Fibroblast of lung (primary cell): ENCODE measurements at regions not wholly inside any gene's neighbourhood (a gene's known extent, or its start where the extent isn't known, plus 50 kb on each side); places are given as distances from the start of the nearest gene placed in this dataset.

Experiments used
- DNase-seq, 2 donors: peaks; one replicate each; pipeline versions ENCODE4 v3.0.0 to v3.0.0-alpha.2; 2010; ENCODE audit warnings: low read depth in 2 of 2
- H2AFZ ChIP-seq: 2 replicates; pipeline ENCODE4 v1.5.1; 2012; ENCODE audit warnings: low read length, control low read depth, inconsistent platforms
- H3K27ac ChIP-seq: 2 replicates; pipeline ENCODE4 v1.5.1; 2011; ENCODE audit warnings: low read length, control low read depth; ENCODE audit not compliant: insufficient read depth
- H3K27me3 ChIP-seq: 2 replicates; pipeline ENCODE4 v1.5.1; 2011; ENCODE audit warnings: mild to moderate bottlenecking, low read length; ENCODE audit not compliant: control insufficient read depth, insufficient read depth
- H3K36me3 ChIP-seq: 2 replicates; pipeline ENCODE4 v1.5.1; 2011; ENCODE audit warnings: low read length; ENCODE audit not compliant: control insufficient read depth, insufficient read depth
- H3K4me1 ChIP-seq: 2 replicates; pipeline ENCODE4 v1.5.1; 2011; ENCODE audit warnings: low read length; ENCODE audit not compliant: control insufficient read depth, insufficient read depth; ENCODE audit errors: extremely low read depth
- H3K4me2 ChIP-seq: 2 replicates; pipeline ENCODE4 v1.5.1; 2011; ENCODE audit warnings: low read length, control low read depth; ENCODE audit not compliant: insufficient read depth; ENCODE audit errors: extremely low read depth
- H3K4me3 ChIP-seq, 4 experiments: fragments of 200-600 bp in 1 of 4; sonication (generic) in 1 of 4; replicated peaks in 1 of 4; 2 replicates each; pipeline ENCODE4 v1.5.1; 2011 to 2016; ENCODE audit warnings: low read length in 4 of 4, low read depth in 3 of 4, mild to moderate bottlenecking in 3 of 4, control low read depth in 2 of 4, inconsistent platforms in 1 of 4, mixed read lengths in 1 of 4; ENCODE audit not compliant: insufficient read depth in 1 of 4; ENCODE audit errors: control extremely low read depth in 1 of 4
- H3K79me2 ChIP-seq: 2 replicates; pipeline ENCODE4 v1.5.1; 2012; ENCODE audit warnings: mild to moderate bottlenecking, low read length, inconsistent platforms; ENCODE audit not compliant: control insufficient read depth, insufficient read depth
- H3K9ac ChIP-seq: 2 replicates; pipeline ENCODE4 v1.5.1; 2011; ENCODE audit warnings: mild to moderate bottlenecking, low read length, control low read depth; ENCODE audit not compliant: insufficient read depth
- H3K9me3 ChIP-seq: 2 replicates; pipeline ENCODE4 v1.5.1; 2012; ENCODE audit warnings: low read depth, low read length; ENCODE audit not compliant: control insufficient read depth, insufficient read depth
- H4K20me1 ChIP-seq: 2 replicates; pipeline ENCODE4 v1.5.1; 2011; ENCODE audit warnings: low read length; ENCODE audit not compliant: control insufficient read depth, insufficient read depth; ENCODE audit errors: extremely low read depth
- CTCF ChIP-seq, 2 donors: IDR thresholded peaks in 1 of 2; conservative IDR thresholded peaks in 1 of 2; 1 replicate in 1 of 2; 2 replicates in 1 of 2; pipeline ENCODE4 v1.5.1; 2011 to 2012; ENCODE audit warnings: low read length in 2 of 2, control low read depth in 1 of 2, inconsistent platforms in 1 of 2, low read depth in 1 of 2, mild to moderate bottlenecking in 1 of 2
- EZH2 ChIP-seq: IDR thresholded peaks from 2 replicates; pipeline ENCODE4 v1.5.1; 2012; ENCODE audit warnings: low read length, control low read depth, mild to moderate bottlenecking; ENCODE audit errors: missing control alignments

- H3K79me2 ChIP-seq, result no peaks in the 10 kb centered on the region
- H3K27me3 ChIP-seq, result no peaks in the 10 kb centered on the region
- H3K9me3 ChIP-seq, result no peaks in the 10 kb centered on the region
- H4K20me1 ChIP-seq, result no peaks in the 10 kb centered on the region
- no peak overlapping the region for H3K4me3 ChIP-seq
- no peak overlapping the region for H2AFZ ChIP-seq
- DNase-seq, result no peak
- no peak for TF ChIP-seq CTCF (conservative IDR thresholded peaks at IDR 0.05 in 1 of 2, IDR thresholded peaks at IDR 0.05 in 1 of 2; ENCODE audit: low read depth in 1 of 2, low read length in 2 of 2)
- TF ChIP-seq EZH2, result no peak
- H3K9ac ChIP-seq, result no peak overlapping the region
- H3K4me2 ChIP-seq, result no peak overlapping the region
- H3K36me3 ChIP-seq, result no peaks in the 10 kb centered on the region
- H3K27ac ChIP-seq, result no peak overlapping the region
- no peaks in the 10 kb centered on the region for H3K4me1 ChIP-seq
These were observed 134.4 kb downstream of the ERMARD start for GRCh38 chr6:169885831-169886230.

- H3K4me3 ChIP-seq, result no peak overlapping the region
- H3K4me2 ChIP-seq, result no peak overlapping the region
- H3K79me2 ChIP-seq, result no peaks in the 10 kb centered on the region
- no peak overlapping the region for H3K9ac ChIP-seq
- H3K27me3 ChIP-seq, result no peaks in the 10 kb centered on the region
- no peak overlapping the region for H2AFZ ChIP-seq
- H4K20me1 ChIP-seq, result no peaks in the 10 kb centered on the region
- no peak for DNase-seq
- TF ChIP-seq EZH2, result no peak
- TF ChIP-seq CTCF (conservative IDR thresholded peaks at IDR 0.05 in 1 of 2, IDR thresholded peaks at IDR 0.05 in 1 of 2; ENCODE audit: low read depth in 1 of 2, low read length in 2 of 2), result no peak
- no peaks in the 10 kb centered on the region for H3K9me3 ChIP-seq
- H3K4me1 ChIP-seq, result no peaks in the 10 kb centered on the region
- no peaks in the 10 kb centered on the region for H3K36me3 ChIP-seq
- no peak overlapping the region for H3K27ac ChIP-seq
These were observed 133.7 kb downstream of the ERMARD start for GRCh38 chr6:169885131-169885530.

- H3K79me2 ChIP-seq, result no peaks in the 10 kb centered on the region
These were observed 132.7 kb downstream of the ERMARD start for GRCh38 chr6:169884158-169884557.

More at GRCh38 chr6:169884158-169884557, 132.7 kb downstream of the ERMARD start:
- H3K4me1 ChIP-seq, result no peaks in the 10 kb centered on the region
- H3K27me3 ChIP-seq, result no peaks in the 10 kb centered on the region
- no peak overlapping the region for H3K9ac ChIP-seq
- no peak overlapping the region for H3K4me2 ChIP-seq
- no peak for DNase-seq
- H3K36me3 ChIP-seq, result no peaks in the 10 kb centered on the region
- H2AFZ ChIP-seq, result no peak overlapping the region
- TF ChIP-seq EZH2, result no peak
- no peak for TF ChIP-seq CTCF (conservative IDR thresholded peaks at IDR 0.05 in 1 of 2, IDR thresholded peaks at IDR 0.05 in 1 of 2; ENCODE audit: low read depth in 1 of 2, low read length in 2 of 2)
- H3K27ac ChIP-seq, result no peak overlapping the region
- H3K9me3 ChIP-seq, result no peaks in the 10 kb centered on the region
- H4K20me1 ChIP-seq, result no peaks in the 10 kb centered on the region
- no peak overlapping the region for H3K4me3 ChIP-seq
